Vagina (tissue), 2 donors: ENCODE measurements at regions not wholly inside any gene's neighbourhood (a gene's known extent, or its start where the extent isn't known, plus 50 kb on each side); places are given as distances from the start of the nearest gene placed in this dataset.

Experiments
- DNase-seq, 2 donors: peaks; one replicate each; pipeline ENCODE4 v3.0.0-alpha.2; 2017; ENCODE audit errors: extremely low spot score in 2 of 2
- H3K27ac ChIP-seq: fragments of 200-600 bp; sonication (generic); one replicate; pipeline ENCODE4 v1.5.1; 2019
- H3K27me3 ChIP-seq: fragments of 200-600 bp; sonication (generic); one replicate; pipeline ENCODE4 v1.5.1; 2019
- H3K36me3 ChIP-seq, 2 donors: fragments of 200-600 bp; sonication (generic); one replicate each; pipeline ENCODE4 v1.5.1; 2017 to 2019
- H3K4me1 ChIP-seq: fragments of 200-600 bp; sonication (generic); one replicate; pipeline ENCODE4 v1.5.1; 2019
- H3K4me3 ChIP-seq, 2 donors: fragments of 200-600 bp; sonication (generic); 1 replicate in 1 of 2; 2 replicates in 1 of 2; pipeline ENCODE4 v1.5.1; 2016 to 2019
- H3K9me3 ChIP-seq: fragments of 200-600 bp; sonication (generic); one replicate; pipeline ENCODE4 v1.5.1; 2019
- POLR2A ChIP-seq, 2 donors: fragments of 450-650 bp; IDR thresholded peaks; one replicate each; pipeline ENCODE4 v1.6.1; 2017; ENCODE audit warnings: antibody characterized with exemption in 2 of 2, mild to moderate bottlenecking in 2 of 2, moderate library complexity in 2 of 2
- POLR2AphosphoS5 ChIP-seq, 2 donors: sonication (generic); formaldehyde crosslinking; IDR thresholded peaks; one replicate each; pipeline ENCODE4 v1.9.0; 2017; ENCODE audit warnings: antibody characterized with exemption in 2 of 2, mild to moderate bottlenecking in 2 of 2, low read depth in 1 of 2; ENCODE audit not compliant: insufficient read depth in 1 of 2
- intact Hi-C: fragments of 100-400 bp; cut with DNase I; formaldehyde crosslinking; loops from one replicate; pipeline ENCODE4 v1.15.1; 2023
- TF ChIP-seq, protein P1 (sequence below), 3 experiments: fragments of 450-650 bp in 2 of 3; fragments of 200-600 bp in 1 of 3; sonication (generic) in 1 of 3; IDR thresholded peaks; one replicate each; pipeline ENCODE4 v1.5.1; 2017 to 2019; ENCODE audit warnings: antibody characterized with exemption in 3 of 3, mild to moderate bottlenecking in 2 of 3, moderate library complexity in 2 of 3

- TF ChIP-seq POLR2AphosphoS5 (IDR thresholded peaks at IDR 0.05; ENCODE audit: insufficient read depth in 1 of 2, low read depth in 1 of 2) (no peak), POLR2A (IDR thresholded peaks at IDR 0.05) (no peak)
- TF ChIP-seq, protein P1, sequence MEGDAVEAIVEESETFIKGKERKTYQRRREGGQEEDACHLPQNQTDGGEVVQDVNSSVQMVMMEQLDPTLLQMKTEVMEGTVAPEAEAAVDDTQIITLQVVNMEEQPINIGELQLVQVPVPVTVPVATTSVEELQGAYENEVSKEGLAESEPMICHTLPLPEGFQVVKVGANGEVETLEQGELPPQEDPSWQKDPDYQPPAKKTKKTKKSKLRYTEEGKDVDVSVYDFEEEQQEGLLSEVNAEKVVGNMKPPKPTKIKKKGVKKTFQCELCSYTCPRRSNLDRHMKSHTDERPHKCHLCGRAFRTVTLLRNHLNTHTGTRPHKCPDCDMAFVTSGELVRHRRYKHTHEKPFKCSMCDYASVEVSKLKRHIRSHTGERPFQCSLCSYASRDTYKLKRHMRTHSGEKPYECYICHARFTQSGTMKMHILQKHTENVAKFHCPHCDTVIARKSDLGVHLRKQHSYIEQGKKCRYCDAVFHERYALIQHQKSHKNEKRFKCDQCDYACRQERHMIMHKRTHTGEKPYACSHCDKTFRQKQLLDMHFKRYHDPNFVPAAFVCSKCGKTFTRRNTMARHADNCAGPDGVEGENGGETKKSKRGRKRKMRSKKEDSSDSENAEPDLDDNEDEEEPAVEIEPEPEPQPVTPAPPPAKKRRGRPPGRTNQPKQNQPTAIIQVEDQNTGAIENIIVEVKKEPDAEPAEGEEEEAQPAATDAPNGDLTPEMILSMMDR (IDR thresholded peaks at IDR 0.05), result no peak
- Histone ChIP-seq H3K27me3 (no peaks in the 10 kb centered on the region), H3K36me3 (no peaks in the 10 kb centered on the region), H3K9me3 (no peaks in the 10 kb centered on the region), H3K4me3 (no peak overlapping the region), H3K27ac (no peak overlapping the region), H3K4me1 (no peaks in the 10 kb centered on the region)
- intact Hi-C loops, result no loop called here
- no peak for DNase-seq
Observed at GRCh38 chr1:4367230-4367777, 287.1 kb upstream of the AJAP1 start.

GRCh38 chr1:4369335-4369734 lies 285.1 kb upstream of the AJAP1 start:
- no peaks in the 10 kb centered on the region for H3K27me3 ChIP-seq
- intact Hi-C loops, result no loop called here
- no peaks in the 10 kb centered on the region for H3K4me1 ChIP-seq
- H3K36me3 ChIP-seq, result no peaks in the 10 kb centered on the region
- no peaks in the 10 kb centered on the region for H3K9me3 ChIP-seq
- TF ChIP-seq POLR2AphosphoS5 (IDR thresholded peaks at IDR 0.05; ENCODE audit: insufficient read depth in 1 of 2, low read depth in 1 of 2) (no peak), POLR2A (IDR thresholded peaks at IDR 0.05) (no peak)
- TF ChIP-seq, protein P1 (IDR thresholded peaks at IDR 0.05), result no peak
- H3K27ac ChIP-seq, result no peak overlapping the region
- DNase-seq, result no peak
- no peak overlapping the region for H3K4me3 ChIP-seq

- H3K27ac ChIP-seq, result no peak overlapping the region
- TF ChIP-seq POLR2AphosphoS5 (IDR thresholded peaks at IDR 0.05; ENCODE audit: insufficient read depth in 1 of 2, low read depth in 1 of 2), result no peak
- no peak for TF ChIP-seq POLR2A (IDR thresholded peaks at IDR 0.05)
- TF ChIP-seq, protein P1 (IDR thresholded peaks at IDR 0.05), result no peak
- intact Hi-C loops, result no loop called here
- no peaks in the 10 kb centered on the region for H3K9me3 ChIP-seq
- no peaks in the 10 kb centered on the region for H3K27me3 ChIP-seq
- no peaks in the 10 kb centered on the region for H3K4me1 ChIP-seq
- no peaks in the 10 kb centered on the region for H3K36me3 ChIP-seq
- DNase-seq, result no peak
- H3K4me3 ChIP-seq, result no peak overlapping the region
Observed at GRCh38 chr1:4371849-4372248, 282.6 kb upstream of the AJAP1 start.

DNA sequence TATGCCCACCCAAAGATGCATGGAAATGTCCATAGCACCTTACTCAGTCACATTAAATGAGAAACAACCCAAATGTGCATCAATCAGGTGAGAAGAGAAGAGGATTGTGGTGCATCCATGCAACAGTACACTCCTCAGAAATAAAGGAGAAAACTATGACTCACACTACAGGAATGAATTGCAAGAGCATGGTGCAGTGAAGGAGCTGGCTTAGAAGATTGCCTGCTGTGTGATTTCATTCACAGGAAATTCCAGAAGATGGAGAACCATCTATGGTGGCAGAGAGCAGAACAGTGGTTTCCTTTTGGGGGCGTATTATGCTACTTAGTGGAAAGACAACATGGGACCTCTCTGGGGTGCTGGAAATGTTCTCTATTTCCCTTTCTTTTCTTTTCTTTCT lies 278.6 kb upstream of the AJAP1 start:
- TF ChIP-seq POLR2AphosphoS5 (IDR thresholded peaks at IDR 0.05; ENCODE audit: insufficient read depth in 1 of 2, low read depth in 1 of 2) (no peak), POLR2A (IDR thresholded peaks at IDR 0.05) (no peak)
- TF ChIP-seq, protein P1 (IDR thresholded peaks at IDR 0.05), result no peak
- no peaks in the 10 kb centered on the region for H3K27me3 ChIP-seq
- intact Hi-C loops, result no loop called here

GRCh38 chr1:4379451-4380175 lies 274.8 kb upstream of the AJAP1 start:
- Histone ChIP-seq H3K4me3 (no peak overlapping the region), H3K9me3 (no peaks in the 10 kb centered on the region), H3K27ac (no peak overlapping the region), H3K27me3 (no peaks in the 10 kb centered on the region), H3K4me1 (no peaks in the 10 kb centered on the region), H3K36me3 (no peaks in the 10 kb centered on the region)
- intact Hi-C loops, result no loop called here
- TF ChIP-seq, protein P1 (IDR thresholded peaks at IDR 0.05), result no peak
- TF ChIP-seq POLR2AphosphoS5 (IDR thresholded peaks at IDR 0.05; ENCODE audit: insufficient read depth in 1 of 2, low read depth in 1 of 2) (no peak), POLR2A (IDR thresholded peaks at IDR 0.05) (no peak)
- no peak for DNase-seq

More for the DNA sequence above, 278.6 kb upstream of the AJAP1 start:
- H3K4me3 ChIP-seq, result no peak overlapping the region
- no peak for DNase-seq
- no peaks in the 10 kb centered on the region for H3K4me1 ChIP-seq
- H3K9me3 ChIP-seq, result no peaks in the 10 kb centered on the region
- no peaks in the 10 kb centered on the region for H3K36me3 ChIP-seq
- H3K27ac ChIP-seq, result no peak overlapping the region
